Endothelial cell (in vitro differentiated cells): ENCODE measurements at regions not wholly inside any gene's neighbourhood (a gene's known extent, or its start where the extent isn't known, plus 50 kb on each side); places are given as distances from the start of the nearest gene placed in this dataset.

Experiments used
- DNase-seq: peaks from one replicate; pipeline ENCODE4 v3.0.0; 2021; ENCODE audit warnings: low spot score
- H3K27ac Mint-ChIP-seq: one replicate; pipeline ENCODE4 v1.8.0; 2021; ENCODE audit warnings: mixed read lengths, inconsistent platforms; ENCODE audit not compliant: unreplicated experiment
- H3K27me3 Mint-ChIP-seq: one replicate; pipeline ENCODE4 v1.8.0; 2021; ENCODE audit warnings: mild to moderate bottlenecking, moderate library complexity, mixed read lengths, inconsistent platforms; ENCODE audit not compliant: unreplicated experiment
- H3K36me3 Mint-ChIP-seq: one replicate; pipeline ENCODE4 v1.8.0; 2021; ENCODE audit warnings: mild to moderate bottlenecking, low read depth, mixed read lengths, inconsistent platforms; ENCODE audit not compliant: unreplicated experiment
- H3K4me1 Mint-ChIP-seq: one replicate; pipeline ENCODE4 v1.8.0; 2021; ENCODE audit warnings: mild to moderate bottlenecking, mixed read lengths, inconsistent platforms; ENCODE audit not compliant: unreplicated experiment
- H3K4me3 Mint-ChIP-seq: one replicate; pipeline ENCODE4 v1.8.0; 2021; ENCODE audit warnings: mild to moderate bottlenecking, mixed read lengths, inconsistent platforms; ENCODE audit not compliant: unreplicated experiment
- H3K9me3 Mint-ChIP-seq: one replicate; pipeline ENCODE4 v1.8.0; 2021; ENCODE audit warnings: mixed read lengths, inconsistent platforms; ENCODE audit not compliant: unreplicated experiment
- TF ChIP-seq, protein P1 (sequence below): fragments of 200-600 bp; sonication (generic); IDR thresholded peaks from one replicate; pipeline ENCODE4 v1.5.0; 2021; ENCODE audit warnings: antibody characterized with exemption; ENCODE audit not compliant: unreplicated experiment

DNA sequence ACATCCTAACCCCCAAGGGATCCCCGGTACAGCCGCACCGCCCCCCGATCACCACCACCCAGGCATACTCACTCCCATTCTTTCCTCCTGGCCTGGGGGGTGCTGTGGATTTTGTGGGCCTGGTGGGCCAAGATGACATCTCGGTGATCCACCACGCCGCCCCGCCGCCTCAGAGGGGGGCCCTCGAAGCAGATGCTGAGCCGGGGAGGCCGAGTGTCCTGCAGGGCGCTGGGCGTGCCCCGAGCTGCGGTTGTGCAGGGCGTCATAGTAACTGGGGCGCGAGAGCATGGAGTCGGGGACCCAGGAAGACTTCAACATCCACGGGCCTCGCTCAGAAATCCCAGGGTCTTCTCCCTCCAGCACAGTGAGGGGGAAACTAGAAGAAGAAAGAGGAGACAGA, 93.4 kb upstream of the CACNA1A start:
- H3K9me3 Mint-ChIP-seq = no peaks in the 10 kb centered on the region
- no peak overlapping the region for H3K27ac Mint-ChIP-seq
- H3K4me3 Mint-ChIP-seq = no peak overlapping the region
- no peaks in the 10 kb centered on the region for H3K36me3 Mint-ChIP-seq
- no peak for DNase-seq
- peaks cover 2% of the 10 kb centered on the region for H3K27me3 Mint-ChIP-seq
- TF ChIP-seq, protein P1, sequence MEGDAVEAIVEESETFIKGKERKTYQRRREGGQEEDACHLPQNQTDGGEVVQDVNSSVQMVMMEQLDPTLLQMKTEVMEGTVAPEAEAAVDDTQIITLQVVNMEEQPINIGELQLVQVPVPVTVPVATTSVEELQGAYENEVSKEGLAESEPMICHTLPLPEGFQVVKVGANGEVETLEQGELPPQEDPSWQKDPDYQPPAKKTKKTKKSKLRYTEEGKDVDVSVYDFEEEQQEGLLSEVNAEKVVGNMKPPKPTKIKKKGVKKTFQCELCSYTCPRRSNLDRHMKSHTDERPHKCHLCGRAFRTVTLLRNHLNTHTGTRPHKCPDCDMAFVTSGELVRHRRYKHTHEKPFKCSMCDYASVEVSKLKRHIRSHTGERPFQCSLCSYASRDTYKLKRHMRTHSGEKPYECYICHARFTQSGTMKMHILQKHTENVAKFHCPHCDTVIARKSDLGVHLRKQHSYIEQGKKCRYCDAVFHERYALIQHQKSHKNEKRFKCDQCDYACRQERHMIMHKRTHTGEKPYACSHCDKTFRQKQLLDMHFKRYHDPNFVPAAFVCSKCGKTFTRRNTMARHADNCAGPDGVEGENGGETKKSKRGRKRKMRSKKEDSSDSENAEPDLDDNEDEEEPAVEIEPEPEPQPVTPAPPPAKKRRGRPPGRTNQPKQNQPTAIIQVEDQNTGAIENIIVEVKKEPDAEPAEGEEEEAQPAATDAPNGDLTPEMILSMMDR = no peak
- H3K4me1 Mint-ChIP-seq = peaks cover 6% of the 10 kb centered on the region

DNA sequence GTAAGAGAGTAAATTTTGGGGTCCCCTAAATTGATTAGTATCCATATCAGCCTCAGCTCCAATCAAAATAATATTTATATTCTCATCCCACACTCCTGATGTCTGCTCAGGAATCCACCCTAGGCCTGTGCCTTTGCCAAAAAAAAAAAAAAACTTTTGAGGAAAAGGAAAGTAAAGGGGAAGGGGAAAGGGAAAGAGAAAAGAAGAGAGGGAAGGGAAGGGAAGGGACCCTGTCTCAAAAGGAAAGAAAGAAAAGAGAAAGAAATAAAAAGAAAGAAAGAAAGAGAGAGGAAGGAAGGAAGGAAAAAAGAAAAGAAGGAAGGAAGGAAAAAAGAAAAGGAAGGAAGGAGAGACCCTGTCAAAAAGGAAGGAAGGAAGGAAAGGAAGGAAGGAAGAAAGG, 91.8 kb upstream of the CACNA1A start:
- no peaks in the 10 kb centered on the region for H3K9me3 Mint-ChIP-seq
- TF ChIP-seq, protein P1 = no peak
- H3K27ac Mint-ChIP-seq = no peak overlapping the region
- DNase-seq = no peak
- H3K4me1 Mint-ChIP-seq = no peaks in the 10 kb centered on the region
- H3K36me3 Mint-ChIP-seq = no peaks in the 10 kb centered on the region
- H3K4me3 Mint-ChIP-seq = no peak overlapping the region
- peaks cover 2% of the 10 kb centered on the region for H3K27me3 Mint-ChIP-seq

DNA sequence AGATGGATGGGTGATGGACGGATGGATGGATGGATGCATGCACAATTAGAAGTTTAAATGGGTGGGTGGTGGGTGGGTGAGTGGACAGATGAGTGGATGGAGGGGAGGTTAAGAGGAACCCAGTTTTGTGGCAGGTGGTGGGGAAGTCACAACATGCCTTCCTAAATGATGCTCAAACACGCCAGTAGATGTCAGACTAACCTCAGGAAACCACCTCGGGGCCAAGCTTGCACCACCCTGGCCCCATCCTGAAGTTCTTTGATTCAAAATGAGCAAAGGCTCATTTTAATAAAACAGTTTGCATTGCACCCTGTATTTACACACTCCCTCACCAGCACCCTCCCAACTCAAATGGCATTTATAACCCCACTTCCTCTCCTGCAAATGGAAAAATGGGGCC, 91.4 kb upstream of the CACNA1A start:
- H3K27me3 Mint-ChIP-seq = peaks cover 2% of the 10 kb centered on the region
- H3K9me3 Mint-ChIP-seq = no peaks in the 10 kb centered on the region
- no peak overlapping the region for H3K4me3 Mint-ChIP-seq
- TF ChIP-seq, protein P1 = peak; percentile 44
- DNase-seq = peak; percentile 55
- H3K4me1 Mint-ChIP-seq = no peaks in the 10 kb centered on the region
- no peak overlapping the region for H3K27ac Mint-ChIP-seq
- no peaks in the 10 kb centered on the region for H3K36me3 Mint-ChIP-seq

DNA sequence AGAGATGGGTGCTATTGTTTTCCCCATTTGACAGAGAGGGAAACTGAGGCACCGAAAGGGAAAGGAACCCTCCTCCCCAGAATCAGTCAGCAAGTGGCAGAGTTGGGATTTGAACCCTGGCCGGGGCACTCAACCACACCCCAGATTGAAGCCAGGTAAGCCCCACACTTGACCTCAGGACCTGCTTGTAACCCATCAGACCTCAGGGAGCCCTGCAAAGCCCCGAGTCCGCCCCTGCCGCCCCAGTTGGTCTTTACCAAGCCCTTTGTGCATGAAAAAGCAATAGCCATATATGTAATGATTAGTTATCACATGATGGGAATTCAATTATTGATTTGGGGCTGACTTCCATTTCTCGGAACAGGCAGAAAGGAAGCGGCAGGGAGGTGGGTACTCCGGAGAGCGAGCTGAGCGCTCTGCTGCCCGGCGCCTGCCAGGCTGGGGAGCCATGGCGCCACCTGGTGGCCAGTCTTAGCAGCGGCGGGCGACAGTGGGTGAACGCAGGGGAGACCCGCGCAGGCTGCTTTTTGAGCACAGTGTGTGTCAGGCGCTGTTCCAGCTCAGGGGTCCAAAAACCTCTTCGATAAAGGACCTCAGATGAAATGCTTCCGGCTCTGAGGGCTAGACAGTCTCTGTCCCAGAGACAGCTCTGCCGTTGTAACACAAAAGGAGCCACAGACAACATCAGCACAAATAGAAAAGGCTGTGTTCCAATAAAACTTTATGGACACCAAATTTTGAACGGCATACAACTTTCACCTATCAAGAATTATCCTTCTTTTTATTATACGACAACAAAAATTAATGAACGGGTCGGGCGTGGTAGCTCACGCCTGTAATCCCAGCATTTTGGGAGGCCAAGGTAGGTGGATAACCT, 82.9 kb upstream of the CACNA1A start:
- no peaks in the 10 kb centered on the region for H3K9me3 Mint-ChIP-seq
- TF ChIP-seq, protein P1 = peak; percentile 99
- H3K27me3 Mint-ChIP-seq = peaks cover 1% of the 10 kb centered on the region
- no peak overlapping the region for H3K4me3 Mint-ChIP-seq
- no peaks in the 10 kb centered on the region for H3K36me3 Mint-ChIP-seq
- no peaks in the 10 kb centered on the region for H3K4me1 Mint-ChIP-seq
- H3K27ac Mint-ChIP-seq = no peak overlapping the region
- DNase-seq = peak; percentile 95

DNA sequence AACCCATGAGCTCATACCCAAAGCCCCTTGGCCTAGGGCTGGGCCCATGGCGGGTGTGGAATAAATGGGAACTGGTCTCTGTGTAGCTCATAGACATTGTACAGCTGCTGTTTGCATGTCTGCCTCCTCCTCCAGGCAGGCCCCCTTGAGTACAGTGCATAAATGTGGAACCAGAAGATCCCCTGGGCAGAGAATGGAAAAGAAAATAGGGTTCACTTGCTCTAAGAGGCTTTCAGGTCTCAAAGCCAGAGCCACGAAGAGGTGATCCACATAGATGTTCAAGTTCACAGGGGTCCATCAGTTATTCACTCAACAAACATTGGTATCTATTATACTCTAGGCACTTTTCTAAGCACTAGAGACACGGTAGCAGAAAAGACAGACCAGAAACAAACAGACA, 79.2 kb upstream of the CACNA1A start:
- Mint-ChIP-seq H3K36me3 (no peaks in the 10 kb centered on the region), H3K4me1 (no peaks in the 10 kb centered on the region), H3K4me3 (no peak overlapping the region), H3K27ac (no peak overlapping the region), H3K9me3 (no peaks in the 10 kb centered on the region), H3K27me3 (peaks cover 4% of the 10 kb centered on the region)
- no peak for DNase-seq
- TF ChIP-seq, protein P1 = no peak
